H9 (cell line): ENCODE measurements at regions not wholly inside any gene's neighbourhood (a gene's known extent, or its start where the extent isn't known, plus 50 kb on each side); places are given as distances from the start of the nearest gene placed in this dataset.

Source experiments
- DNase-seq: peaks from one replicate; pipeline ENCODE4 v3.0.0-alpha.2; 2017
- H2AFZ ChIP-seq: one replicate; pipeline ENCODE4 v1.6.1; 2013; ENCODE audit warnings: mild to moderate bottlenecking, low read length, control low read depth, moderate library complexity
- H2AK5ac ChIP-seq: 2 replicates; pipeline ENCODE4 v1.6.1; 2013; ENCODE audit warnings: low read length, control low read depth, mixed read lengths; ENCODE audit not compliant: insufficient read length
- H2BK120ac ChIP-seq: one replicate; pipeline ENCODE4 v1.6.1; 2013; ENCODE audit warnings: low read depth, mild to moderate bottlenecking, low read length, control low read depth, inconsistent platforms; ENCODE audit not compliant: poor library complexity, severe bottlenecking
- H2BK12ac ChIP-seq: 2 replicates; pipeline ENCODE4 v1.6.1; 2013; ENCODE audit warnings: low read length, control low read depth, mixed read lengths, low read depth; ENCODE audit not compliant: insufficient read length
- H2BK15ac ChIP-seq: 2 replicates; pipeline ENCODE4 v1.6.1; 2013; ENCODE audit warnings: low read depth, low read length, control low read depth
- H2BK20ac ChIP-seq: one replicate; pipeline ENCODE4 v1.6.1; 2013; ENCODE audit warnings: low read depth, mild to moderate bottlenecking, low read length, control low read depth, inconsistent platforms; ENCODE audit not compliant: poor library complexity, severe bottlenecking
- H2BK5ac ChIP-seq: 2 replicates; pipeline ENCODE4 v1.6.1; 2013; ENCODE audit warnings: low read length, control low read depth, mixed read lengths; ENCODE audit not compliant: insufficient read length
- H3K14ac ChIP-seq: 2 replicates; pipeline ENCODE4 v1.6.1; 2013; ENCODE audit warnings: low read length, control low read depth; ENCODE audit not compliant: insufficient read depth
- H3K18ac ChIP-seq: 2 replicates; pipeline ENCODE4 v1.6.1; 2013; ENCODE audit warnings: low read depth, mild to moderate bottlenecking, mixed read lengths, low read length, control low read depth; ENCODE audit not compliant: insufficient read length
- H3K23ac ChIP-seq: 2 replicates; pipeline ENCODE4 v1.6.1; 2013; ENCODE audit warnings: low read length, control low read depth, mixed read lengths, low read depth; ENCODE audit not compliant: insufficient read length
- H3K23me2 ChIP-seq: 2 replicates; pipeline ENCODE4 v1.6.1; 2013; ENCODE audit warnings: low read depth, mild to moderate bottlenecking, mixed read lengths, low read length, control low read depth; ENCODE audit not compliant: insufficient read length, poor library complexity, severe bottlenecking
- H3K27ac ChIP-seq: 2 replicates; pipeline ENCODE4 v1.5.1; 2013; ENCODE audit warnings: low read length, control low read depth, mixed read lengths, low read depth; ENCODE audit not compliant: insufficient read length
- H3K27me3 ChIP-seq: 2 replicates; pipeline ENCODE4 v1.6.1; 2013; ENCODE audit warnings: low read length, control low read depth, inconsistent platforms; ENCODE audit not compliant: insufficient read depth
- H3K4ac ChIP-seq: 2 replicates; pipeline ENCODE4 v1.6.1; 2013; ENCODE audit warnings: low read depth, mild to moderate bottlenecking, control low read depth, inconsistent platforms, low read length, moderate library complexity
- H3K4me1 ChIP-seq: 2 replicates; pipeline ENCODE4 v1.6.1; 2013; ENCODE audit warnings: low read length, control low read depth, inconsistent platforms; ENCODE audit not compliant: insufficient read depth
- H3K4me2 ChIP-seq: 2 replicates; pipeline ENCODE4 v1.6.1; 2013; ENCODE audit warnings: low read length, control low read depth, mixed read lengths; ENCODE audit not compliant: insufficient read length, insufficient read depth
- H3K56ac ChIP-seq: 2 replicates; pipeline ENCODE4 v1.6.1; 2013; ENCODE audit warnings: low read depth, mild to moderate bottlenecking, mixed read lengths, low read length, control low read depth; ENCODE audit not compliant: insufficient read length
- H3K79me1 ChIP-seq: 2 replicates; pipeline ENCODE4 v1.6.1; 2013; ENCODE audit warnings: low read depth, mild to moderate bottlenecking, moderate library complexity, low read length, control low read depth, inconsistent platforms; ENCODE audit not compliant: insufficient read depth, poor library complexity, severe bottlenecking
- H3K79me2 ChIP-seq: 2 replicates; pipeline ENCODE4 v1.6.1; 2013; ENCODE audit warnings: low read length, control low read depth, inconsistent platforms; ENCODE audit not compliant: insufficient read depth
- H3K9ac ChIP-seq: 2 replicates; pipeline ENCODE4 v1.6.1; 2013; ENCODE audit warnings: low read length, control low read depth, mixed read lengths; ENCODE audit not compliant: insufficient read length; ENCODE audit errors: extremely low read depth
- H3K9me3 ChIP-seq: one replicate; pipeline ENCODE4 v1.6.1; 2013; ENCODE audit warnings: low read depth, low read length, inconsistent platforms; ENCODE audit not compliant: control insufficient read depth
- H3T11ph ChIP-seq: one replicate; pipeline ENCODE4 v1.6.1; 2013; ENCODE audit warnings: mild to moderate bottlenecking, low read length, control low read depth, inconsistent platforms
- H4K20me1 ChIP-seq: one replicate; pipeline ENCODE4 v1.6.1; 2013; ENCODE audit not compliant: control insufficient read depth, insufficient read length, insufficient read depth
- H4K5ac ChIP-seq: 2 replicates; pipeline ENCODE4 v1.6.1; 2013; ENCODE audit warnings: low read depth, mild to moderate bottlenecking, mixed read lengths, low read length, control low read depth; ENCODE audit not compliant: insufficient read length
- H4K8ac ChIP-seq: replicated peaks from 2 replicates; pipeline ENCODE4 v1.6.1; 2013; ENCODE audit warnings: low read length, control low read depth, mixed read lengths, low read depth; ENCODE audit not compliant: insufficient read length
- H4K91ac ChIP-seq: 2 replicates; pipeline ENCODE4 v1.6.1; 2013; ENCODE audit warnings: low read depth, mild to moderate bottlenecking, moderate library complexity, mixed read lengths, low read length, control low read depth; ENCODE audit not compliant: insufficient read length
- H3K27ac Mint-ChIP-seq, 3 experiments: 2 replicates in 2 of 3; 3 replicates in 1 of 3; pipeline ENCODE4 v1.8.0; 2020 to 2021; ENCODE audit warnings: mixed read lengths in 3 of 3, mild to moderate bottlenecking in 1 of 3, moderate library complexity in 1 of 3
- H3K27me3 Mint-ChIP-seq: 2 replicates; pipeline ENCODE4 v1.8.0; 2021; ENCODE audit warnings: low read depth, mild to moderate bottlenecking, moderate library complexity, mixed read lengths
- H3K36me3 Mint-ChIP-seq, 3 experiments: 2 replicates in 2 of 3; 3 replicates in 1 of 3; pipeline ENCODE4 v1.8.0; 2020 to 2021; ENCODE audit warnings: low read depth in 3 of 3, mixed read lengths in 3 of 3; ENCODE audit not compliant: insufficient read depth in 1 of 3
- H3K4me1 Mint-ChIP-seq, 2 experiments: 2 replicates each; pipeline ENCODE4 v1.8.0; 2020; ENCODE audit warnings: mixed read lengths in 2 of 2
- H3K4me3 Mint-ChIP-seq, 2 experiments: 2 replicates in 1 of 2; 3 replicates in 1 of 2; pipeline ENCODE4 v1.8.0; 2020 to 2021; ENCODE audit warnings: mild to moderate bottlenecking in 2 of 2, mixed read lengths in 2 of 2, moderate library complexity in 1 of 2
- H3K9me3 Mint-ChIP-seq, 2 experiments: 2 replicates in 1 of 2; 3 replicates in 1 of 2; pipeline ENCODE4 v1.8.0; 2020; ENCODE audit warnings: mild to moderate bottlenecking in 2 of 2, mixed read lengths in 2 of 2, moderate library complexity in 1 of 2
- WGBS: extraction: QIAGEN DNeasy Blood & Tissue Kit; methylation state at CpG from one replicate; pipeline ENCODE4 v1.1.7; 2013; ENCODE audit warnings: missing lambda C conversion rate, low lambda C conversion rate, mixed read lengths; ENCODE audit not compliant: insufficient read length; ENCODE audit errors: extremely low coverage; 5-methylcytosine and 5-hydroxymethylcytosine counted together
- TF ChIP-seq, protein P1 (sequence below): fragments of 200-600 bp; sonication (generic); conservative IDR thresholded peaks from 3 replicates; pipeline ENCODE4 v1.8.0; 2021; ENCODE audit warnings: antibody characterized with exemption, mild to moderate bottlenecking

DNA sequence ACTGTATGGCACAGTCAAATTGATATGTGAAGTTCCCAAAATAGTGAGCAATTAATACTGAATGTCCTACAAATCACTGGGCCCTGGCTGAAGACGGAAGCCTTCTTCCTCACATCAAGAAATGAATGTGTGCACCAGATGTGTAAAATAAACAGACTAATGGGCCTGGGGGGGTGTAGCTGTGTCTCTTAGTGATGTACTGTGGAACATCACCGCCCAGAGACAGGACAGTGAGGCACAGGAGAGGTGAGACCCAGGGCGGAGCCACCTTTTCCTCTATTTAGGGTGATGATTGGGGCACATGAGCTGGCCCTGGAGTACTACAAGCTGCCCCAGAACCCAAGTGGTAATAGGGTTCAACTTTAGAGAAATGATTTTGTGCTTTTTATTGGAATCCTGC is 368.5 kb upstream of the ARID1B start:
- no peaks in the 10 kb centered on the region for H4K20me1 ChIP-seq
- H3K27ac ChIP-seq, result no peak overlapping the region
- no peaks in the 10 kb centered on the region for H3K4me1 ChIP-seq
- Mint-ChIP-seq H3K27ac (no peak overlapping the region), H3K9me3 (peaks cover 7 to 16% of the 10 kb centered on the region in 2 experiments), H3K4me3 (no peak overlapping the region), H3K36me3 (peaks cover 2 to 8% (median 2%) of the 10 kb centered on the region in 3 experiments; a peak in 4 of 7 replicates), H3K27me3 (no peaks in the 10 kb centered on the region), H3K4me1 (peaks cover 4 to 5% of the 10 kb centered on the region in 2 experiments; a peak in 1 of 4 replicates)
- no peak overlapping the region for H4K8ac ChIP-seq
- H3K23ac ChIP-seq, result no peak overlapping the region
- WGBS, result no CpG with 5 or more reads among the region's 3 CpGs
- no peak overlapping the region for H3K9ac ChIP-seq
- no peaks in the 10 kb centered on the region for H3K27me3 ChIP-seq
- H3K4me2 ChIP-seq, result no peak overlapping the region
- H2AFZ ChIP-seq, result no peak overlapping the region
- no peak overlapping the region for H2AK5ac ChIP-seq
- H4K91ac ChIP-seq, result no peak overlapping the region
- H3T11ph ChIP-seq, result no peak overlapping the region
- no peak overlapping the region for H2BK20ac ChIP-seq
- no peak overlapping the region for H3K18ac ChIP-seq
- H3K23me2 ChIP-seq, result no peaks in the 10 kb centered on the region
- no peaks in the 10 kb centered on the region for H3K79me2 ChIP-seq
- no peak overlapping the region for H2BK5ac ChIP-seq
- no peak for DNase-seq
- H2BK120ac ChIP-seq, result no peak overlapping the region
- no peak overlapping the region for H2BK12ac ChIP-seq
- no peak overlapping the region for H3K4ac ChIP-seq
- H3K14ac ChIP-seq, result no peak overlapping the region
- H4K5ac ChIP-seq, result no peak overlapping the region
- H3K79me1 ChIP-seq, result no peaks in the 10 kb centered on the region
- H2BK15ac ChIP-seq, result no peak overlapping the region
- no peaks in the 10 kb centered on the region for H3K9me3 ChIP-seq
- no peak overlapping the region for H3K56ac ChIP-seq
- TF ChIP-seq, protein P1, sequence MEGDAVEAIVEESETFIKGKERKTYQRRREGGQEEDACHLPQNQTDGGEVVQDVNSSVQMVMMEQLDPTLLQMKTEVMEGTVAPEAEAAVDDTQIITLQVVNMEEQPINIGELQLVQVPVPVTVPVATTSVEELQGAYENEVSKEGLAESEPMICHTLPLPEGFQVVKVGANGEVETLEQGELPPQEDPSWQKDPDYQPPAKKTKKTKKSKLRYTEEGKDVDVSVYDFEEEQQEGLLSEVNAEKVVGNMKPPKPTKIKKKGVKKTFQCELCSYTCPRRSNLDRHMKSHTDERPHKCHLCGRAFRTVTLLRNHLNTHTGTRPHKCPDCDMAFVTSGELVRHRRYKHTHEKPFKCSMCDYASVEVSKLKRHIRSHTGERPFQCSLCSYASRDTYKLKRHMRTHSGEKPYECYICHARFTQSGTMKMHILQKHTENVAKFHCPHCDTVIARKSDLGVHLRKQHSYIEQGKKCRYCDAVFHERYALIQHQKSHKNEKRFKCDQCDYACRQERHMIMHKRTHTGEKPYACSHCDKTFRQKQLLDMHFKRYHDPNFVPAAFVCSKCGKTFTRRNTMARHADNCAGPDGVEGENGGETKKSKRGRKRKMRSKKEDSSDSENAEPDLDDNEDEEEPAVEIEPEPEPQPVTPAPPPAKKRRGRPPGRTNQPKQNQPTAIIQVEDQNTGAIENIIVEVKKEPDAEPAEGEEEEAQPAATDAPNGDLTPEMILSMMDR, result no peak
